ENCODE measurements at regions not wholly inside any gene's neighbourhood (a gene's known extent, or its start where the extent isn't known, plus 50 kb on each side); places are given as distances from the start of the nearest gene placed in this dataset.

DNA sequence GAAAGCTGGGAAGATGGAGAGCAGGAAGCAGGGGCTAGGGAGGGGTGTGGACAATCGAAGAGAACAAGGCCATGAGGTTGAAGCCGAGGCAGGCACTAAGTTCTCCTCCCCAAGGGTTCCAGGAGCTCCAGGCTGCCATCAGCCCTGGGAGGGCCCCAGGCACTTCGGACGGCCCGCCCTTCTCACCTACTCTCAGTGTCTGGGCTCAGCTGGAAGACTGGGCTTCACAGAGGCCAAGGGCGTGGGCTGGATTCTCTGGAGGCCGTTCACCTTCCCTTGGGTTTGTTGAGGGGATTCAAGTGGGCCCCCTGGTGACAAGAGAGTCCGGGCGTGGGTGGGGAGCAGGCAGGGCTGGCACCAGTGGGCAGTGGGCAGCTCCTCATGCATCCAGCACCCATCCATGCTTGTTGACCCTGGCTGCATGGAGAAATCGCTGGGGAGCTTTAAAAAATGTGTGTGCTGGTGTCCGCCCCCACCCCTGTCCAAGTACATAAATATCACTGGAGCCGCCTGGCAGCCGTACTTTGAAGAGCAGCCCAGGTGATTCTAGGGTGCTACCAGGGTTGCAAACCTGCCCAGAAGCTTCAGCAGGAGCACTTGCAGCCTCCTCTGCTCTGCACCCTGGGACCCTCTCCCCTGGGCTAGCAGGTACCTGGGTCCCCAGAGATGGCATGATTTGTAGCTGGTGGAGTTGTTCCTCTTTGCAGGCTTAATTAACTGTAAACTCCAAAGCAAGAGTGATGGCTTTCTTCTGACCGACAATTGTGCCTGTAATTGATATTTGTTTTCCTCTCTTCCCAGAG, 74.3 kb downstream of the RTL6 start:
- TF ChIP-seq, protein P1, sequence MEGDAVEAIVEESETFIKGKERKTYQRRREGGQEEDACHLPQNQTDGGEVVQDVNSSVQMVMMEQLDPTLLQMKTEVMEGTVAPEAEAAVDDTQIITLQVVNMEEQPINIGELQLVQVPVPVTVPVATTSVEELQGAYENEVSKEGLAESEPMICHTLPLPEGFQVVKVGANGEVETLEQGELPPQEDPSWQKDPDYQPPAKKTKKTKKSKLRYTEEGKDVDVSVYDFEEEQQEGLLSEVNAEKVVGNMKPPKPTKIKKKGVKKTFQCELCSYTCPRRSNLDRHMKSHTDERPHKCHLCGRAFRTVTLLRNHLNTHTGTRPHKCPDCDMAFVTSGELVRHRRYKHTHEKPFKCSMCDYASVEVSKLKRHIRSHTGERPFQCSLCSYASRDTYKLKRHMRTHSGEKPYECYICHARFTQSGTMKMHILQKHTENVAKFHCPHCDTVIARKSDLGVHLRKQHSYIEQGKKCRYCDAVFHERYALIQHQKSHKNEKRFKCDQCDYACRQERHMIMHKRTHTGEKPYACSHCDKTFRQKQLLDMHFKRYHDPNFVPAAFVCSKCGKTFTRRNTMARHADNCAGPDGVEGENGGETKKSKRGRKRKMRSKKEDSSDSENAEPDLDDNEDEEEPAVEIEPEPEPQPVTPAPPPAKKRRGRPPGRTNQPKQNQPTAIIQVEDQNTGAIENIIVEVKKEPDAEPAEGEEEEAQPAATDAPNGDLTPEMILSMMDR (conservative IDR thresholded peaks at IDR 0.05 in 1 of 2, IDR thresholded peaks at IDR 0.05 in 1 of 2; ENCODE audit: low read depth in 1 of 2, low read length in 2 of 2) = no peak
- TF ChIP-seq EZH2 (IDR thresholded peaks at IDR 0.05; ENCODE audit: low read length, missing control alignments) = no peak
